ENCODE measurements at regions not wholly inside any gene's neighbourhood (a gene's known extent, or its start where the extent isn't known, plus 50 kb on each side); places are given as distances from the start of the nearest gene placed in this dataset.

DNA sequence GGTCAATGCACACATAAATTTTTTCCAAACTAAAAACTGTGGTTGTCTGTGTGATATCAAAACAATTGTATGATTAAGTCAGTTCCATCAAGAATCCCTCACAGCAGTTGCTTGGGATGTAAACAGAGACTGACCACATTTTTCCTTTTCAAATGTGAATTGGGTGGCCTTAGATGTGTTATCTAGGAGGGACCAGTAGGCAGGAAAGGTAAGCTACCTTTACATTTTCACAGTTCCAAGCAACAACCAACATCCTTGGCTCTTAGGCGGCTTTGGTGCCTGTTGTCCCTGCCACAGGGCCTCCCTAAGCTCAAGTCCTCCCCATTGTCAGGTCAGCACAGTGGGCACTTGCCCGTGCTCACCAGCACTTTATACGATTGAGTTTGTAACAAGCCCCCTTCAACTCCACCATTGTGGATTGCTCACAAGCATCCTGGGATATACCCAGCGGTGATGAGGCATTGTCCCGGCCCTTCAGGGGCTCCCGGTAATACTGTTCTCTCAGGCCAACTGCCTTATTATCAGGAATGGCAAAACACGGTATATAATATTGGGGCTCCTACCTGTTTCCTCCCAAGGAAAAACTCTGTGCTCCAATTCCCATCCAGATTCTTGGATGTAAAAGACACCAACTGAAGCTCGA lies 114.9 kb upstream of the ANKRD1 start:
- no peak for DNase-seq (ENCODE audit: extremely low read depth in 1 of 2, low read depth in 1 of 2)

DNA sequence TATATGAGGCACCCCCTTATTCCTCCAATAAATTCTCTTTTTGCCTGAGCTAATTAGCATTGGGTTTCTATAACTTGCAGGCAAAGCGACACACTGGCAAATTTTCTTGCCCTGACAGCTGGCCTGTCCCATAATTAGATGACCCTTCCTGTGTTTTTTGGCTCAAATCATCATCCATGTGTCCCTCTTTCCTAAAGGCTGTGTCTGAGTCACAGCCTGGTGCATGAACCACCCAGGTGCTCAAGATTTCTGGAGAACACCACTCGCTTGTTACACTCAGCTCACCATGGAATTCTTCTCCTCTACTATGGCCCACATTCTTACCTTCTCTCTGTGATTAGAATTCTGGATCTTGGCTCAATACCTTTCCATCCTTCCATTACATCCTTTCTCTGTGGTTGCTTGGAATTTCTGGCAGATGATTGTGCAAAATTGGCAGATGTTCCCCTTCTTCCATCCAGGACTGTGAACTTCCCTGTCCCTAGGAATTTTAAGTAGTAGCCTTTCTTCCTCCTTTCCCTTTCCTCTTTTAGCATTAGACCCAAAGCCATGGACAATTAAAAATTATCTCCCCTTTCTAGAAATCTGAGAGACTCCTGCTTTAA lies 116.0 kb upstream of the ANKRD1 start:
- DNase-seq (ENCODE audit: extremely low read depth in 1 of 2, low read depth in 1 of 2) = no peak

DNA sequence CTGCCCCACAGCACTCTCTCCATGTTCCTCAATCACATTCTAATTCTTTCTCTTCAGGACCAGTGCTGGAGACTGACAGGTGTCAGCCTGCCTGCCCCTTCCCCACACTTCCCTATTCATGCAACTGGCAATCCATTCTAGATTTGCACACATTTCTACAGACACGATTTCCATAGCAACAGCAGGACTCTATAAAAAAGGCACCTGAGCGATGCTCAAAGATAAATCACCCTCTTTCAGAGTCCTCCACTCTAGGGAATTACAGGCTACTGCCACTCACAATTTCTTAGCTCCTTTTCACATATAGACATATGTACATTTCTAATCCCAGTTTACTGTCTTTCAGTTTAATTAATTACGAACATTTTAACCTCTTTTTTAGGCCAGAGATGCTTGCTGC lies 118.1 kb upstream of the ANKRD1 start:
- no peak for DNase-seq (ENCODE audit: extremely low read depth in 1 of 2, low read depth in 1 of 2)

DNA sequence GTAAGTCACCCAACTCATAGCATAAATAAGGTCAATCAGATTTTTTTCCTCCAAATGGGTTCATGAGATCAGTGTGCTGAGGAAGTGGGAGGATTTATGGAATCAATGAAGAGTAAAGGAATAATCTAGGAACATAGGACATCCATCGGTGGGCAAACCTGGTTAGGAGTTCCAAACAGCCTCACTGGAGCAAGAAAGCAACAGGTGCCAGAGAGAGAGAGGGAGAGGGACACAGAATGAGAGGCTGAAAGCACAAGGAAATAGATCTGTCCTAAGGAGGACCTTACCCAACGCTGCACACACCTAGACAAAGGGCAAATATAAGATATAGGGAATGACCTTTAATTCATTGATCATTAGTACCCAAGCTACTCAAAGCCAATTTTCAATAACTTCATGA lies 119.5 kb upstream of the ANKRD1 start:
- no peak for DNase-seq (ENCODE audit: extremely low read depth in 1 of 2, low read depth in 1 of 2)

DNA sequence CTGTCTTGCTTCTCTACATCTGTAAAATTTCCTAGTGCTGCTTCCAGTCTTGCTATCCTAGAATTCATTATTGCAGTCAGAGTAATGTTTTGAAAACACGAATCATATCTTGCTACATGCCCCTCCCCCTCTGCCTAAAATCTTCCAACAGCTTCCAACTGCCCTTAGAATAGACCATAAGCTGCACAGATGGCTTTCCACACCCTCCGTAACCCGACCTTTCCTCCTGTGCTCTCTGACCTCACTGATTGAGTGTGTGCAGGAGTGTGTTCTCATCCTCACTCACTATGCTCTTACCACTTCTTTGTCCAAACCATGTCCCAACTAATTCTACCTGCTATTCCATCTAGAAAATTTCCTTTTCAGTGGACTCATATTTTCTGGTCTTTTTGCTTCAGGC lies 121.2 kb upstream of the ANKRD1 start:
- no peak for DNase-seq (ENCODE audit: extremely low read depth in 1 of 2, low read depth in 1 of 2)

DNA sequence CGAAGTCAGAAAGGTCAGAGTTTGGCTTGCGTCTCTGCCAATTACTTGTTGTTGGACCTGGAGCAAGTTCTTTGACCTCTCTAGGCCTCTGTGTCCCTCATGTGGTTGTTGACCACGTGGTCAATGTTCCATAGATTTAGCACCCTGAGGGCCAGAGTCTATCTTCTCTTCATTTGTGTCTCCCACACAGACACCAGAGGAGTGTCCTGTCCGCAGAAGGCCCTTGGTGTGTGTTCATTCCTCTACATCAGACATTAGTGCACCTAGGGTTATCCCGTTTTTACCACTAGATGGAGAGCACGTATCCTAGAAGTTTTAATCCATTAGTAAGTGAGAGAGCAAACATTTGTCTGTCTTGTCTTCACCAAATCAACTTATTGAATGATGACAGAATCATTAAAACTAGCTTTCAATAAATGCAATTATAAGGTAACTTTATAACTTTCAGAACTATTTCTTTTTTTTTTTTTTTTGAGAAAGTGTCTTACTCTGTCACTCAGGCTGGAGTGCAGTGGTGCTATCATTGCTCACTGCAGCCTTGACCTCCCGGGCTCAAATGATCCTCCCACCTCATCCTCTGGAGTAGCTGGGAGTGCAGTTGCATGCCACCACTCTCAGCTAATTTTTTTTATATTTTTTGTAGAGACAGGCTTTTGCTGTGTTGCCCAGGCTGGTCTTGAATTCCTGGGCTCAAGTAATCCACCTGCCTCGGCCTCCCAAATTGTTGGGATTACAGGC lies 122.5 kb upstream of the ANKRD1 start:
- no peak for DNase-seq (ENCODE audit: extremely low read depth in 1 of 2, low read depth in 1 of 2)

DNA sequence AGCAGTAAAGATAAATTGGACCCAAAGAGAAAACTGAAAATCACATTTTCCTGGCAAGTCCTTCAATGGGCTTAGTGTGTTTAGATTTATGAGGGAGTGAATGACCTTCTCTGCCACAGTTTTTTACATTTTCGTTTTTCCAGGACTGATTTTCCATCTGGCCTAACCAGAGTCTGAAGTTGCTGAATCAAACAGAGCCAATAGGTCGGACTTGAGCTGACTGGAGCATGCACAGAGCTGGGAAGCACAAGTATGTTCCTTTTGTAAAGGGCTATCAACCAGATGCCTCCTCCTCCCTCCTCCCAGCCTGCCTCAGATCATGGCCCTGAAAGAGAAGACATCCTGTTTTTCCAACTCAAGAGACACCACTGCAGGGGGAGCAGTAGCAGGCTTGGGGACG lies 126.0 kb upstream of the ANKRD1 start:
- no peak for DNase-seq (ENCODE audit: extremely low read depth in 1 of 2, low read depth in 1 of 2)

DNA sequence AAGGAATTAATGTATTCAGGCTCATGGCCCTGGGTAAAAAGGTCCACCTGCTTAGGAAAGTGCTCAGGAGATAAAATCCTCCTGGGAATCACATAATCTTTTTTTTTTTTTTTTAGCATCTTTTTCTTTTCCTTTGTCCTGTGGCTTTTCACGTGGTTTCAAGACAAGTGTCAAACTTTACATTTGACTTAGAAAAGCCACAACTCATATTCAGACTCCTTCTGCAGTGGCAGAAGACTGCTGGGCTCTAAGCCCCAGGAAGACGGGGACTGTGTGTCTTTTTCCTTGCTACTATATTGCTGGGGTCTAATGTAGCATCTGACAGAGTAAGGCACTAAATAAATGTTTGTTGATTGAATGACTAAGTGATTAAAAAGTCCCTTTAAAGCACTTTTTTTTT lies 127.5 kb upstream of the ANKRD1 start:
- DNase-seq (ENCODE audit: extremely low read depth in 1 of 2, low read depth in 1 of 2) = no peak

DNA sequence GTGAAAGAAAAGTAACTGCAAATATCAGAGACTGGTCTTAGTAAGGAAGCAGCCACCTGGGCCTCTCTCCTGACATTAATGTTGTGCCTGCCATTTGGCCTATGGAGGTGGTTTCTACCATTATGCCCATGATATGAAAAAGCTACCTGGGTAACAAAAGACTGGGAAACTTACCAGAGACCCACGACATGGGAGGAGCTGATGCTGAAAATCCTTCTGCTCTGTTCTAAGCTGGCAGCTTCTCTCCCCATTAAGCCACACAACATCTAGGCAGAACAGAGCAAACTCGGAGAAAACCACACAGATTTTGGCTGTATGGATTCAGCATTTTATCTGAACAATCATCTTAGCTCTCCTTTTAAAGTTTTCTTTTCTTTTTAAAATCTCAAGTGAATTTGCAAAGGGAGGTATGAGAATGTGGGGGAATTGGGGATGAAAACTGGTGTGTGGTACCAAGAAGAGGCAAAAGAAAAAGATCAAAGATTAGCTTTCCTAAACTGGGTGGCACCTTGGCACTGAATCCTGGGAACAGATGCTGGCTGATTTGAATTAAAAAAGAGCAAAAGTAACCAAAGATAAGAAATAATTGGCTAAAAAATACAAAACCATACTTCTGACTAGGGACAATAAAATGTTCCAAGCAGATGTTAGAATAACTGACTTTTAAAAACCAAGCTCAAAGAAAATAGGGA lies 128.6 kb upstream of the ANKRD1 start:
- no peak for DNase-seq (ENCODE audit: extremely low read depth in 1 of 2, low read depth in 1 of 2)

DNA sequence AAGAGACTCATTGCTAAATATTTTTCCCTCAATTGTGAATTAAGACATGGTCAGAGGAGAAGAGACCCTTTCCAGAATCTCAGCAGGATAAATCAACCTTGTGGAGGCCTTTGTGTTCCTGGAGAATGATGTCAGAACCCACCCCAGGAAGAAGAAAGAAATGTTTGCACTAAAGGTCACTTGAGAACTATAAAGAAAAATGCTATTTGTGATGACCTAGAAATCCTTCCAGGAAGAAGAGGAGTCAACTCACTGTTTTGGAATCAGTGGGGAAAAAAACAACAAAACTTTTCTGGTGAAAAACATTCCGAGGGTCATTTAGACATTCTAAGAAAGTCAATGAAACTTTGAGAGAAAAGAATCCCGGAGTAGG lies 129.1 kb upstream of the ANKRD1 start:
- no peak for DNase-seq (ENCODE audit: extremely low read depth in 1 of 2, low read depth in 1 of 2)

DNA sequence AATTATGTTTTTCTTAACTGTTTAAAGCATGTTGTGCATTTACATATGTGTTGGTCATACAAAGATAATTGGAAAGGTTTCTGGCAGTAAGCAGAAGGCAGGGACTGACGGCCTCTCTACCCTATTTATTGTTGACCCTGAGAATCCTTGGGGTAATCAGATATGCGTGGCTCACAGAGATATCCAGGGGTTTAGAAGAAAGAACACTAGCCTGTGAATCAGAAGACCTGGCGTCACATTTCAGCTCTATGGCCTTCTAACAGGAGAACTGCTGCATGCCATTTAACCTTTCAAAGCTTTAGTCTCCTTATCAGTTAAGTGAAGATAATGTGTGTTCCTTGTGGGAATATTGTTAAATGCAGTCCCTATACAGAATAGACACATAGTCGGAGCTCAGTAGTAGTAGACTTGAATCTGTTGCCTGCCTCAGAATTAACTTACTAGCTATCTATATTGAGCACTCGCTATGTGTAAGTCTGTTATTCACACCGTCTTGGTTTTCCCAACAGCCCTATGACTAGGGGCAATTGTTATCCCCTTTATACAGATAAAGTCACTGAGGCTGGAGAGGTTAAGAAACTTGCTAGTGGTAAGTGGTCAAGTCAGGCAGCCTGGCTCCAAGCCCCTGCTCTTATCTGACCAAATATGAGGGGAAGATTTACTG lies 129.6 kb upstream of the ANKRD1 start:
- no peak for DNase-seq (ENCODE audit: extremely low read depth in 1 of 2, low read depth in 1 of 2)

DNA sequence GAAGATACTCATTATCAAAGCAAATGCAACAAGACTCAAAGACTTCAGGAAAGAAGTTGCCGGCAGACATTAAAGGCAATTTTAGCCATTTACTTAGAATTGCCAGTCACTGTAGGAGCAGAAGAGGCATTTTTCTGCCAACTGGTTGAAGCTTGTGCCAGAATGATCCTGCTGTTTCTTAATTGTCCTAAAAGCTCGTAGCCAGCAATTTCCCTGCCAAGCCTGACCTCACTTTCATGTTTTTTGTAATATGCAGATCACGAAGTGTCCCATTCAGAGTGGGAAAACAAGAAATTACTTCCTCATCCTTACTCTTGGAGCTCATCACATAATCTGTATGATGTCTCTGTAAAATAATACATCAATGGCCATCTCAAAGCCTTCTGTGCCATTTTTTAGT lies 130.9 kb upstream of the ANKRD1 start:
- no peak for DNase-seq (ENCODE audit: extremely low read depth in 1 of 2, low read depth in 1 of 2)

DNA sequence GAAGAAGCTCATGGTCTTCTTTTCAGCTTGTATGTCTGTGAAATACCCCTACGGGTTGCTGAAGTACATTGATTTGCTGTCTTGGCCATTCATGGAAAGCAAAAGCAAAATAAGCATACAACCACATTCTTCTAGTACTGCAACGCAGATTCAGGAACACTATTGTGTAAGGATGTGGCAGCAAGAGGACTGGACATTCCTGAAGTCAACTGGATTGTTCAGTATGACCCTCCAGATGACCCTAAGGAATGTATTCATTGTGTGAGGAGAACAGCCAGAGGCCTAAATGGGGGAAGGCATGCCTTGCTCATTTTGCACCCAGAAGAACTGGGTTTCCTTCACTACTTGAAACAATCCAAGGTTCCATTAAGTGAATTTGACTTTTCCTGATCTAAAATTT lies 133.4 kb upstream of the ANKRD1 start:
- DNase-seq (ENCODE audit: extremely low read depth in 1 of 2, low read depth in 1 of 2) = no peak

DNA sequence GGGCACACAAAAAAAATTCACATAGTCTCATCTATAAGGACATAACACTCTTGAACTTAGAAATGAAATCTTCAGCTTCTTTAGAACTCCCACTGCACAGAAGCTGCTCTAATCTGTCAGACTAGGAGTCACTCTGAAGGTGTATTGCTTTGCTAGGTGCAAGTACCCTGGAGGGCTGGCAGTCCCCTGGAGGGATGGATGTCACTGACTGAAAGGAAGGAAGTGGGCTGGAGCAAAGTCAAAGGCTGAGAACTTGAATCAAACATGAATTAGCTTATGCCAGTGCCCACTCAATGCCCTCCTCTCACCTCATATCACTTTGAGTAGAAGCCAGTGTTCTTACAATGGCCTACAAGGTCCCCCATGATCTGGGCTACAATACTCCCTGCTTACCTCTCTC lies 140.3 kb upstream of the ANKRD1 start:
- DNase-seq (ENCODE audit: extremely low read depth in 1 of 2, low read depth in 1 of 2) = no peak

DNA sequence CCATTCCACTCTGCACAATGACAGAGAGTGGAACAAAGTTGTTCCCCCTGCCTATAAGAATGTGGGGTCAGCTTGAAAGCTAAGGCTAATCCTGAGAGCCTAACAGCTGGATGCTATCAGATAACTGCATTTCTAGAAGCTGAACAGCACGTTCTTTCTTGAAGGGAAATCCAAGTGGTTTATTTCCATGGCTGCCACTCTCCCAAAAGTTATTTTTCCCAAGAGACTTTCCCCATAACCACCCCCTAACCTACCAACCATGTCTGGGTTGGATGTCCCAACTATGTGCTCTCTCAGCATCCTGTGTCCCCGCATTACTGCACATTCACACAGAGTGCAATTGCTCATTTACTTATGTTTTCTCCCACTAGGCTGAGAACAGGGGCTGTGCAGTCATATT lies 140.7 kb upstream of the ANKRD1 start:
- DNase-seq (ENCODE audit: extremely low read depth in 1 of 2, low read depth in 1 of 2) = no peak

DNA sequence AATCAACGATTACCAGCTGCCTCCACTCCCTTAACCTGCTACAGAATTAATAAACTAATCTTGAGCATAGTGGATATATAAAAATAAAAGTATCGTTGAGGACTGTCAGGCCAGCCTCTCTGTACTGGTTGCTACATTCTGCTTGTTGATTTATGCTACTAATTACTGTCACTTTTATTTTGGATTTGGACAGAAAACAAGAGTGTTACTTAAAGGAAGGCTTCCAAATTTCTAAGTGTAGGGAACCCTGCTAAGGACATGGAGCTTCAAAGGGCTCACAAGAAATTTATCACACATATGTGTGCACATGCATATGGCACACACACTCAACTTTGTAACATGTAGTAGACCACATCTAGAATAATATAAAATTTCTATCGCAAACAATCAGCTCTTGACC lies 141.2 kb upstream of the ANKRD1 start:
- no peak for DNase-seq (ENCODE audit: extremely low read depth in 1 of 2, low read depth in 1 of 2)

DNA sequence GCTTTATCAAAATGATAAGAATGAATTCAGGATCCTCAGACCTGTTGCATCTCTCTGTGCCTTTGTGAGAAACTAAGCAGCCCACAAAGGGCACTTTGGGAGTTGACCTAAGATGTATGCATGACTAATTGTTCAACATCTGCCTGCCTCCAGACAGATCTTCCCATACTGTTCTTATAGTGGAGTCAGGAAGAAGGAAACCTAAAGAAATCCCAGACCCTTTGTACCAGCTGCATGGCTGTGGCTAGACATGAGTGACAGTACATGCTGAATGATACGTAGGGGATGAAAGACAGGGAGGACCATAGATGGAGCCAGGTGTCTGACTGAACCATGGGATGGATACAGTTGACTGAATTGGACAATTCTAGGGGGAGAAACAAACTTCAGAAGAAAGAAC lies 148.7 kb upstream of the PCGF5 start:
- no peak for DNase-seq (ENCODE audit: extremely low read depth in 1 of 2, low read depth in 1 of 2)

DNA sequence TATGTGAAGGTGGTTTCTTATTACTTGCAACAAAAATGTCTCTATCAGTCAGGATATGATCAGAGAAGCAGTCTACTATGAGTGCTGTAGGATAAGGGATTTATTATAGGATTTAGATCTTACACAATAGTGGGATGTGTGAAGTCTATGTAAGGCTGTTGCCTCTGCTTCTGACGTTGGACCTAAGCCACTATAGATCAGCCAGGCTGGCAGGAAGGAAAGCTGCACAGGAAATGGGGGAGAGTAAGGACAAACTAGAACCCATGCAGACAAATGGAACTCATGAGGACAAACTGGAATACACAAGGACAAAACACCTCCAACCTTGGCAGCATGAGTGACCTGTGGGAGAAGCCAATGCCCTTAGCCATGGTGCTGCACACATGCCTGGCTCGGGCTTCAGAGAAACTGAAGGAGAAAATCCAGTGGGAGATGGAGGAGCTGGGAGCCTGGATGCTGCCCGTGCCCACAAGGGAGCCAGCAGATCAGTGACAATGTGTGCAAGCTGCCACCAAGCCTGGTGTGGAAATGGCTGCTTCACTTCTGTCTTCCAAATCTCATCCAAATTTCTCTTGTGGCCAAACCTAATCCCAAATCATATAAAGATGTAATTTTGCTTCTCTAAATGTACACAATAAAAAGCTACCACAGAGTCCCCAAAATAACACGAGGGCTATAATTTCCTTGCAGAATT lies 147.0 kb upstream of the PCGF5 start:
- DNase-seq (ENCODE audit: extremely low read depth in 1 of 2, low read depth in 1 of 2) = no peak

DNA sequence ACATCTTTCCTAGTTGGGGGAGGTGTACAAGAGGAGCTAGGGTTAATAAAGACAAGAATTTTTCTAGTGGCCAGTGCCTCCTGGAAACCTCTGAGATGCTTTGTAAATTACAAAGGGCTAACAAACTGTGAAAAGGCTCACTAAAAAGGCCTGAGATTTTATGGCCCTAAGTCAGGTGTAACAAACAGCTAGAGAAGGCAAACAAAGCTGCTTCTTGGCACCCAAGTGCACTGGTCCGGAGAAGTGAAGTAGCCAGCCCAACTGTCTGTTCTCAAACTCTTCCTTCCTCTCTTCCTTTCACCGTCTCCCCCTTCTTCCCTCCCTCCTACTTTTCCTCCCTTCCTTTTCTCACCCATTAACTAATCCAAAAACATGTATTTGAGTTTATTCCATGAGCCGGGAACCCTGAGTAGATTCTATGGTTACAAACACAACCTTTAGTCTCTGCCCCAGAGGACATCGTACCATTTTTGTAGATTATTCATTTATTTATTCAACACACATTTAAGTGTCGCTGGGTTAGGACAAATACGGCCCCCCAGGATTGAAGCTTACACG lies 143.4 kb upstream of the PCGF5 start:
- DNase-seq (ENCODE audit: extremely low read depth in 1 of 2, low read depth in 1 of 2) = no peak

DNA sequence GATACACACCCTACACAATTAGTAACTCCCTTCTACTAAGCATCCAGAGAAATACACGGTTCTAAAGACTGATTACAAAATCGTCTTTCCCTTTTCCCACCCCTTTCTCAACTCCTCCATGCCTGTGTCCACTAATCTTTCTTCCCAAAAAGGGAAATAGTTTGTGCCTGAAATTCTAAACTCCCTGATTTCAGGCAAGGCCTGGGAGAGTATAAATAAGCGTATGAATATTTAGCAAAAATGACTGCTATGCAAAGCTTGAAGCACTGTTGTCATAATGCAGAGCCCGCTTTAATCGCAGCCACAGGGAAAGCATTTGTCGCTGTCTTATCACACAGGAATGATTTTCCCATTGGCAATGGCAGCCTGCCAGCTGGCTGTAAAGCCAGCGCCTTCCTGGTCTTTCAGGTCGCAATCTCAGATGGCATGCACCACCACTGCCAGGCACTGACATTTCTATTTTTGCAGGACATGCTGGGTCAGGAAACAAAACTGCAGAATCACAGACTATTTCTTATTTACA lies 142.9 kb upstream of the PCGF5 start:
- DNase-seq (ENCODE audit: extremely low read depth in 1 of 2, low read depth in 1 of 2) = no peak

Data from activated CD8-positive, alpha-beta memory T cell treated with anti-CD3 and anti-CD28 coated beads for 1 hour (primary cell).